HUES64 (cell line): ENCODE measurements at regions not wholly inside any gene's neighbourhood (a gene's known extent, or its start where the extent isn't known, plus 50 kb on each side); places are given as distances from the start of the nearest gene placed in this dataset.

Experiments
- H3K27ac ChIP-seq: 2 replicates; pipeline ENCODE4 v1.7.0; 2013; ENCODE audit warnings: low read depth, low read length, inconsistent platforms
- H3K27me3 ChIP-seq: 2 replicates; pipeline ENCODE4 v1.6.1; 2013; ENCODE audit warnings: mild to moderate bottlenecking, low read length; ENCODE audit not compliant: insufficient read depth
- H3K36me3 ChIP-seq: 2 replicates; pipeline ENCODE4 v1.6.1; 2013; ENCODE audit warnings: mild to moderate bottlenecking, low read length; ENCODE audit not compliant: insufficient read depth
- H3K4me1 ChIP-seq: 2 replicates; pipeline ENCODE4 v1.6.1; 2013; ENCODE audit warnings: mild to moderate bottlenecking, low read length, moderate library complexity; ENCODE audit not compliant: insufficient read depth
- H3K4me3 ChIP-seq: 2 replicates; pipeline ENCODE4 v1.5.1; 2013; ENCODE audit warnings: mild to moderate bottlenecking, low read length, moderate library complexity
- H3K9ac ChIP-seq: 2 replicates; pipeline ENCODE4 v1.6.1; 2013; ENCODE audit warnings: mild to moderate bottlenecking, low read depth, low read length
- H3K9me3 ChIP-seq: 2 replicates; pipeline ENCODE4 v1.6.1; 2013; ENCODE audit warnings: low read depth, low read length; ENCODE audit not compliant: insufficient read depth
- WGBS: fragments of 150-250, 120-280 bp; methylation state at CpG from one replicate; pipeline ENCODE4 v1.1.7; 2013; ENCODE audit warnings: missing lambda C conversion rate; 5-methylcytosine and 5-hydroxymethylcytosine counted together

DNA sequence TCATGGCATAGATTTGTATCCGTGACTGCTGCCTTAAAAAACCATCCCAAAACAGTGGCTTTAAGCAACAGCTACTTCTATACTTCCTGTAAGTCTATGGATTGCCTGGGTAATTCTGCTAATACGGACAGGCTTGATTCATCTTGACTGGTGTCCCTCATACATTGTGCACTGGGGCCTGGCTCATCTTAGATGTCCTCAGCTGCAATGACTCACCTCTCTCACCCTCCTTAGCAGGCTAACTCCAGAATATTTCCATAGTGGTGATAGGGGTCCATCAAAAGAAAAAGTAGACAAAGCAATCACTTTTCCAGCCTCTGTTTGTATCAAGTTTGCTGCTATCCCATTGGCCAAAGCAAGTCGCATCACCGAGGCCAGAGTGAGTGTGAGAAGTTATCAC lies 409.1 kb upstream of the KAZN start:
- H3K36me3 ChIP-seq, result no peaks in the 10 kb centered on the region
- H3K4me3 ChIP-seq, result no peak overlapping the region
- no peaks in the 10 kb centered on the region for H3K27me3 ChIP-seq
- H3K9me3 ChIP-seq, result 0 out of 2 replicates have a peak, but pooled peaks cover 4% of the 10 kb centered on the region
- WGBS, result 90% methylated on average over 4 of the region's 4 CpGs
- peaks cover 1% of the 10 kb centered on the region for H3K4me1 ChIP-seq
- no peak overlapping the region for H3K27ac ChIP-seq
- H3K9ac ChIP-seq, result no peak overlapping the region

DNA sequence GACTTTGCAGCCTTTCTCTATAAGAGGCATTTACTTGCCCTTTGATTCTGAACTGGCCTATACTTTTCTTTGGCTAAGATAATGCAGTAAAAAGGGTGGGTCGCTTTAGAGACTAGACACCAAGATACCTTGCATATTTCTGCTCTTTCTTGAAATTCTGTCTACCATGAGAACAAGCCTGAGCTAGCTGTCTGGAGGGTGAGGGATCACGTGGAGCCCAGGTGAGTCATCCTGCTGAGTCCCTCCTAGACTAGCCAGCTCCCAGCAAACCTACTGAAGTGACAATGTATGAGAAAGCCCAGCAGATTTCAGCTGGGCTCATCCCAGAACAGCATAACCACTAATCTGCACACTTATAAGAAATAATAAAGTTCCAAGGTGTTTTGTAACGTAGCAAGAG lies 408.0 kb upstream of the KAZN start:
- H3K9me3 ChIP-seq, result 0 out of 2 replicates have a peak, but pooled peaks cover 4% of the 10 kb centered on the region
- H3K36me3 ChIP-seq, result no peaks in the 10 kb centered on the region
- H3K27ac ChIP-seq, result no peak overlapping the region
- H3K27me3 ChIP-seq, result no peaks in the 10 kb centered on the region
- no peak overlapping the region for H3K4me3 ChIP-seq
- H3K9ac ChIP-seq, result no peak overlapping the region
- WGBS, result 68% methylated on average over 3 of the region's 3 CpGs
- no peaks in the 10 kb centered on the region for H3K4me1 ChIP-seq

DNA sequence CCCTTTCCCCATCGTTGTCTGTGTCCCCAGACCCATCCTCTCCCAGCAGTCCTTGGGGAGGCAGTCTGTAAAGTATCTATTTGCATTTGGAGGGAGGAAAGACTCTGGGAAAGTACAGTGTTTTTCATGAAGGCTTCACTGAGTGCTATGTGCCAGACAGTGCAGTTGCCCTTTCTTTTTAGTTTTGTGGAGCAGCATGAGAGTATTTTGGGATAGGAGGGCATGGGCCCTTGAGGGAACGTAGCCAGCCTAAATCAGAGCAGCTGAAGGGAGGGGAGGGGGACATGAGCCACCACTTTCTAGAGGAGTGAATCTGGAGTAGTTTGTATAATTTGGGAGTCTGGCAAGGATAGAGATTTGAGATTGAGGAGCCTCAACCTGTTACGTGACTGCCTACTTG lies 404.0 kb upstream of the KAZN start:
- no peaks in the 10 kb centered on the region for H3K36me3 ChIP-seq
- H3K4me1 ChIP-seq, result no peaks in the 10 kb centered on the region
- H3K27me3 ChIP-seq, result no peaks in the 10 kb centered on the region
- H3K9me3 ChIP-seq, result 0 out of 2 replicates have a peak, but pooled peaks cover 4% of the 10 kb centered on the region
- H3K27ac ChIP-seq, result no peak overlapping the region
- 91% methylated on average over 3 of the region's 3 CpGs for WGBS
- H3K4me3 ChIP-seq, result no peak overlapping the region
- no peak overlapping the region for H3K9ac ChIP-seq

DNA sequence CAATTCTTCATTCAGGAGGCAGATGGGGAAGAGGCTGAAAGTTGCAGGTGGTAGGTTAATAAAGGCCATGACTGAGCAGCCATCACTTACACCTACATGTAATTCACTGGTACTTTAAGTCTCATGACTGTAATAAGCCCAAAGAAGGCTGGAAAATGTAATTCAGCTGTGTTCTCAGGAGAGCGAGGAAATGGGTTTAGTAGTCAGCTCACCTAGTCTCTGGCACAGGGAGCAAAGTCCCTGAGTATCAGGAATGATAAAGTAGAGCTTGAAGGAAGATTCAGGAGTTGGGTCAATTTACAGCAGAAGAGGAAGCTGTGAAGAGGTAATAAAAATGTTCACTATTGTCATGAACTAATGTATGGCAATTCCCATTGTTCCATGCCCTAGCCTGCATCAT lies 393.4 kb upstream of the KAZN start:
- Histone ChIP-seq H3K4me3 (no peak overlapping the region), H3K4me1 (no peaks in the 10 kb centered on the region), H3K27ac (no peak overlapping the region), H3K27me3 (no peaks in the 10 kb centered on the region), H3K9ac (no peak overlapping the region), H3K9me3 (no peaks in the 10 kb centered on the region), H3K36me3 (no peaks in the 10 kb centered on the region)
- WGBS, result 89% methylated on average over 1 of the region's 1 CpG

DNA sequence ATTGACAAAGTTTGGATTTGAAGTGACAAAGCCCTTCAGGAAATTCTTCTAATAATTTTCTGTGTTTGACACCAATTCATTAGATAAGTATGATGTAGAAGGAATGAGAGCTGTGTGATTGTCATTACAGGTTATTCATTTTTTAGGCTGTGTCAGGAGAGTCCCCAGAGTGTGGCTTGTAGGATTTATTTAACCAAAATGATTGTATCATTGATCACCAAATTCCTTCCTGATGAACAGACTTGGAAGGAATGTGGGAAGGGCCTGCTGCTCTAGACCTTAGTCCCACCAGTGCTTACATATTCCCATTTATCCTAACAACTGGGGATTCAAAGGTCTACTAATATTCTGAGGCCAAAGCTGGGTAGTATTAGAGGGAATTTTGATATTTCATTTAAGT lies 383.3 kb upstream of the KAZN start:
- no peaks in the 10 kb centered on the region for H3K36me3 ChIP-seq
- no peaks in the 10 kb centered on the region for H3K27me3 ChIP-seq
- H3K4me3 ChIP-seq, result no peak overlapping the region
- no peaks in the 10 kb centered on the region for H3K4me1 ChIP-seq
- H3K9ac ChIP-seq, result no peak overlapping the region
- peaks cover 24% of the 10 kb centered on the region for H3K9me3 ChIP-seq
- H3K27ac ChIP-seq, result no peak overlapping the region

DNA sequence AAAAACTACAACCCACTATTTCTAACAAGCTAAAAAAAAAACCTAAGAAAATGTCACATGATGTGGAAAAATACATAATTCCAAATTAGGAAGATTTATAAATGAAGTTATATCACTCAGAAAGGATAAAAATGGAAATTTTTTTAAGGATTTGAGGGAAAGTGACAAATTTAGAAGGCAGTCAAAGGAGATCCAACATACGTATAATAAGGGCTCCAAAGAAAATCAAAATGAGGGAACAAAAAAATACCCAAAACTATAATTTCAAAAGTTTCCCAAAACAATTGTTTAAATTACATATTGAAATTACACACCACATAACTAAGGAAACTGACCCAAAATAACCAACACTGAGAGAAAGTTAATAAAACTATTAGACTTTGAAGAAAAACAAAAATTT lies 381.1 kb upstream of the KAZN start:
- no peak overlapping the region for H3K27ac ChIP-seq
- H3K9ac ChIP-seq, result no peak overlapping the region
- H3K9me3 ChIP-seq, result peaks cover 24% of the 10 kb centered on the region
- WGBS, result 100% methylated on average over 1 of the region's 1 CpG
- no peaks in the 10 kb centered on the region for H3K4me1 ChIP-seq
- H3K36me3 ChIP-seq, result no peaks in the 10 kb centered on the region
- H3K4me3 ChIP-seq, result no peak overlapping the region
- no peaks in the 10 kb centered on the region for H3K27me3 ChIP-seq

DNA sequence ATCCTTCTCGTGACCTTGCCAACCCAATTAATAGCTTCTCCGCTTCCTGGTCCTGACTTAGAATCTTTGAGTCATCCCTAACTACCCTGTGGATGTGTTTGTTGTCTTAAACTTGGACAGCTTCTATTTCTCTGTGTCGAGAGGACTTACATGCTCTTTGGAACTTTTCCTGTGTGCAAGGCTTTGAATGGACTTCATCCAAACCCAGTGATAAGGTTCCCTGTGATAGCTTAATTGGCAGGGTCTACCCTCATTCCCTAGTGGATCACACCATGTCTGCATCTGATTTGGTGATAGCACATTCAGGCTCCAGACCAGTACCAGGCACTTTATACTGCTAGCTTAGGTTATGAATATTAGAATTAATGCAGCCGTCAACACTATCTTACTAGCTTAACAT lies 378.2 kb upstream of the KAZN start:
- no peak overlapping the region for H3K27ac ChIP-seq
- no peak overlapping the region for H3K9ac ChIP-seq
- H3K27me3 ChIP-seq, result no peaks in the 10 kb centered on the region
- no peaks in the 10 kb centered on the region for H3K4me1 ChIP-seq
- 95% methylated on average over 3 of the region's 4 CpGs for WGBS
- peaks cover 24% of the 10 kb centered on the region for H3K9me3 ChIP-seq
- no peak overlapping the region for H3K4me3 ChIP-seq
- H3K36me3 ChIP-seq, result no peaks in the 10 kb centered on the region

DNA sequence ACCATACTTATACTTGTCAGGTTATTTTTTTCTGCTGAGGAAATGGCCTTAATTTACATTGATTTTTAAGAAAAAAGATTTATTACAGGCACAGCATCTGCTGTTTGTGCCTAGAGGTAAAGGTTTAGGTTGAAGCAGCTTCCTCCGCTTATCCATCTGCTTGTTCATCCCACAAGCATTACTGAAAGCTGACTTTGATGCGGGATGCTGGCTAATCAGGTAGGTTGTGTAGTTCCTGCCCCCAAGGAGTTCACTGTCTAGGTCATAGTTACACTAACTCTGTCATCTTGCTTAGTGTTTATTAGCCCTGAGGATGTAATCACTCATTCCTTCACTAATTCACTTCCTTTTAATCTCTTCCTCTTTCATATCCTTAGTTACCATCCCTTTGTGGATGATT lies 377.7 kb upstream of the KAZN start:
- Histone ChIP-seq H3K36me3 (no peaks in the 10 kb centered on the region), H3K4me3 (no peak overlapping the region)
- 95% methylated on average over 2 of the region's 2 CpGs for WGBS

DNA sequence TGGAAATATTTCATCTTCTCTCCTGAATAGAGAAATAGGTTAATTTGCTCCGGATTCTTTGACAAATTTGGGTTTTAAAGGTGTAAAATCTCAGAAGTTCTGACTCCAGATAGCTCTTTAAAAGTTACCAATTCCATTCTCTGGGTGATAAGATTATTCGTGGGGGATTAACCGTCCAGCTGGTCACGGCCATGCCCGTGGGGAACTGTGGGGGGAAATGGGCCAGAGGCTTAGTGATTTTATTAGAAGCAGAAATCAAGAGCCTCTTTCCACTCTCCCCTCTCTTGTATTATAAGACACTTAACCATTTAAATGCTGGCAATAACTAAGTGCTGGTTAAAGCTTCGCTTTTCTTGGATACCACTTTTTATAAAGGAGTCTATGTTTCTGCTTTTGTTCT lies 376.4 kb upstream of the KAZN start:
- 77% methylated on average over 6 of the region's 6 CpGs for WGBS

More for the DNA sequence above, 377.7 kb upstream of the KAZN start:
- Histone ChIP-seq H3K27me3 (no peaks in the 10 kb centered on the region), H3K27ac (no peak overlapping the region), H3K9me3 (peaks cover 24% of the 10 kb centered on the region), H3K9ac (no peak overlapping the region), H3K4me1 (no peaks in the 10 kb centered on the region)

DNA sequence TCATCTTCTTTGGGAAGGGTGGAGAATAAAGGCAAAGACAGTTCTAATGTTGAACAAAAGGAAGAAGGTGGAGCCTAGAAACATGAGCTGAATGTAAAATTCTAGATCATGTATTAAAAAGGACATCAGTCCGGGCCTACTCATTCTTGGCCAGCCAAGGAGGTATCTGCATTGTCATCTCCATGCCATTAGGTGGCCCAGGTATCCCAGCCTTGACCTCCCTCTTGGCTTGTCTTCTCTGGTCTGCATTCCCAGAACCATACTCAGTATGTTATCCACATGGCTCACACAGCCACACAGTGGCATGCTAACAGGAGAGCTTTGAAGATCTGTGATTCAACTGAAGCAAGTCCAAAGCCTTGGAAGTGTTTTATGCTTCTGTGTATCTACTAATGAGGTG lies 369.8 kb upstream of the KAZN start:
- Histone ChIP-seq H3K4me3 (no peak overlapping the region), H3K9ac (no peak overlapping the region), H3K36me3 (no peaks in the 10 kb centered on the region), H3K27ac (no peak overlapping the region), H3K27me3 (no peaks in the 10 kb centered on the region), H3K4me1 (no peaks in the 10 kb centered on the region), H3K9me3 (no peaks in the 10 kb centered on the region)
- 87% methylated on average over 1 of the region's 1 CpG for WGBS

More for the DNA sequence above, 376.4 kb upstream of the KAZN start:
- Histone ChIP-seq H3K4me3 (no peak overlapping the region), H3K9me3 (peaks cover 14% of the 10 kb centered on the region), H3K9ac (no peak overlapping the region), H3K27ac (no peak overlapping the region), H3K4me1 (no peaks in the 10 kb centered on the region), H3K36me3 (no peaks in the 10 kb centered on the region), H3K27me3 (no peaks in the 10 kb centered on the region)

DNA sequence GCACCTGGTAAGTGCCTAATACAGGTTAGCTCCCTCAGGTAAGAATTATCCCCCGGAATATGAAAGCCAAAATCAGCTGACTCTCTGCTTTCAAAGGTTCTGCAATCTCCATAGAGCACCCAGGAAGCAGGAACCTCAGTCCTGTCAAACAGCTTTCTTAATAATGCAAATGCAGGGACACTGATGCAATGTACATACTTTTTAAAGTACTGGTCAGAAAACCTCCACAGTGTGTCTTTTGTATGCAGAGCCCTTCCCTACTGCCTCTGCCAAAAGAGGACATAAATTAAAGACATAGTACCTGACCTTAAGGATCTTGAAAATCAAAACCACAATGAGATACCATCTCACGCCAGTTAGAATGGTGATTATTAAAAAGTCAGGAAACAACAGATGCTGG lies 365.0 kb upstream of the KAZN start:
- no peak overlapping the region for H3K4me3 ChIP-seq
- WGBS, result 97% methylated on average over 2 of the region's 2 CpGs
- no peaks in the 10 kb centered on the region for H3K36me3 ChIP-seq
- peaks cover 4% of the 10 kb centered on the region; the same call in 1 of the 2 replicates for H3K4me1 ChIP-seq
- no peaks in the 10 kb centered on the region for H3K9me3 ChIP-seq
- H3K27ac ChIP-seq, result no peak overlapping the region
- H3K9ac ChIP-seq, result no peak overlapping the region
- H3K27me3 ChIP-seq, result no peaks in the 10 kb centered on the region

DNA sequence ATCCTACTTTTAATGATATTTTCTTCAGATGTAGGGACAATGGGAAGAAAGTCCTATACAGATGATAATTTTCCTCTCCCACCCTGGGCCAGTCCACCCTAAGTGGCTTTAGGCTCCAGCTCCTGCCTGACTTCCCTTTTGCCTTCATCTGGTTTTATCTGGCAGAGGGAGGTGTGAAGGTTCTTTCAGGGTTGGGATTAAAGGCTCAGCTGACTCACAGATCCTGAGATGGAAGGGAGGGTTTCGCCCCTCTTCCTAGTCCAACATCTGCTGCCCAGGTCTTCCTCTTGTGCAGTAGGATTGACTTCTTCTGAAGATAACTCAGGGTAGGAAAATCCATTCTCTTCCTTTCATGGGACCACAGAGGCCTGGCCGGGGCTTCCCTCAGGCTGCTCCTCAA lies 362.4 kb upstream of the KAZN start:
- Histone ChIP-seq H3K27me3 (no peaks in the 10 kb centered on the region), H3K9ac (no peak overlapping the region), H3K36me3 (no peaks in the 10 kb centered on the region), H3K4me1 (peaks cover 4% of the 10 kb centered on the region; the same call in 1 of the 2 replicates), H3K9me3 (no peaks in the 10 kb centered on the region), H3K4me3 (no peak overlapping the region), H3K27ac (no peak overlapping the region)
- WGBS, result 91% methylated on average over 2 of the region's 2 CpGs
